AG04449 (cell line): ENCODE measurements at regions not wholly inside any gene's neighbourhood (a gene's known extent, or its start where the extent isn't known, plus 50 kb on each side); places are given as distances from the start of the nearest gene placed in this dataset.

Experiments used
- CTCF ChIA-PET: fragments of 350-600 bp; formaldehyde crosslinking; extraction: SDS; loops from one replicate; lab custom pipeline; 2021; ENCODE audit warnings: antibody characterized with exemption; lab: Yijun Ruan, JAX
- POLR2A ChIA-PET: fragments of 400-600, 350-600 bp; formaldehyde crosslinking; extraction: SDS; loops from one replicate; lab custom pipeline; 2020; ENCODE audit warnings: antibody characterized with exemption, inconsistent platforms; lab: Yijun Ruan, JAX
- DNase-seq: peaks from one replicate; pipeline ENCODE4 v3.0.0-alpha.2; 2010; ENCODE audit warnings: low read depth, low spot score
- H3K4me3 ChIP-seq: 2 replicates; pipeline ENCODE4 v1.5.1; 2011; ENCODE audit warnings: low read depth, mild to moderate bottlenecking, control low read depth, low read length
- TF ChIP-seq, protein P1 (sequence below): IDR thresholded peaks from one replicate; pipeline ENCODE4 v1.5.1; 2011; ENCODE audit warnings: mild to moderate bottlenecking, moderate library complexity, low read length, control low read depth, inconsistent platforms; ENCODE audit not compliant: insufficient read depth; ENCODE audit errors: missing control alignments

DNA sequence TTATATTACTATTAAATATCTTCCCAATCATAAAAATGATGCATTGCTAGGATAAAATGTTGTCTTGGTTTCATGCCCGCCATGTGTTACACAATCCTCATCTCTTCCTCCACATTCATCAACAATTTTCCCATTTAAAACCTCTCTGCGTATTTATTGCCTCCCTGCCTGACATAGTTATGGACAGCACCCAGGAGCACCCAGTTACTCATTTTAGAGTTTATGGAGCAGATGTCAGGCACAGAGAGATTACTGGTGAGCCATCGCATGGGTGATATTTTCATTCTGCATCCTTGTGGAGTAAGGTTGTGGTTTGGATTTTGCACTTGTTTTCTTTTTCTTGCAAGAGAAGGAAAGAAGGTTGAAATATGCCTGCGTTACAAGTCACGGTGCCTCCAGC is 116.7 kb upstream of the NPAS2 start:
- ChIA-PET CTCF (interaction anchor here (0.6 kb wide), 1 partner anchor 81 kb away, joined by 3 read pairs; no protein-coding TSS in a partner anchor), POLR2A (no interaction called here)
- no peak overlapping the region for H3K4me3 ChIP-seq
- TF ChIP-seq, protein P1, sequence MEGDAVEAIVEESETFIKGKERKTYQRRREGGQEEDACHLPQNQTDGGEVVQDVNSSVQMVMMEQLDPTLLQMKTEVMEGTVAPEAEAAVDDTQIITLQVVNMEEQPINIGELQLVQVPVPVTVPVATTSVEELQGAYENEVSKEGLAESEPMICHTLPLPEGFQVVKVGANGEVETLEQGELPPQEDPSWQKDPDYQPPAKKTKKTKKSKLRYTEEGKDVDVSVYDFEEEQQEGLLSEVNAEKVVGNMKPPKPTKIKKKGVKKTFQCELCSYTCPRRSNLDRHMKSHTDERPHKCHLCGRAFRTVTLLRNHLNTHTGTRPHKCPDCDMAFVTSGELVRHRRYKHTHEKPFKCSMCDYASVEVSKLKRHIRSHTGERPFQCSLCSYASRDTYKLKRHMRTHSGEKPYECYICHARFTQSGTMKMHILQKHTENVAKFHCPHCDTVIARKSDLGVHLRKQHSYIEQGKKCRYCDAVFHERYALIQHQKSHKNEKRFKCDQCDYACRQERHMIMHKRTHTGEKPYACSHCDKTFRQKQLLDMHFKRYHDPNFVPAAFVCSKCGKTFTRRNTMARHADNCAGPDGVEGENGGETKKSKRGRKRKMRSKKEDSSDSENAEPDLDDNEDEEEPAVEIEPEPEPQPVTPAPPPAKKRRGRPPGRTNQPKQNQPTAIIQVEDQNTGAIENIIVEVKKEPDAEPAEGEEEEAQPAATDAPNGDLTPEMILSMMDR: no peak
- peak; percentile 7 for DNase-seq

DNA sequence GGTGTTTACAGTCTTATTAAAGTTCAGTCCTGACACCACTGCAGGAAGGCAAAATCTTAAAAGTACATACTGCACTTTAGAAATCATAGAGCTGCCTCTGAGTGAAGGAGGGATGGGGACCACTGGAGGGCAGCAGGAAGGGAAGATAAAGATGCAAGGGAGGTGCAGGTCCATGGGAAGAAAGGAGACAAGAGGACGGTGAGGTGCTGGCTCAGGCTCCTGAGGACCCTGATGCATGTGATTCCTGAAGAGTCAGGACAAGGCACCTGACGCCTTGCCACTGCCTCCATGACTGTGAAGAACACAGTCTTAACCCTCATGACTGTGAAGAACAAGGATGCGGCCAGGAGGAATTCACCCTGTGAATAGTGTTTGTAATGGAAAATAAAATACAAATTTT is 116.2 kb upstream of the NPAS2 start:
- TF ChIP-seq, protein P1: no peak
- POLR2A ChIA-PET: no interaction called here
- DNase-seq: no peak
- H3K4me3 ChIP-seq: no peak overlapping the region
- CTCF ChIA-PET: no interaction called here

DNA sequence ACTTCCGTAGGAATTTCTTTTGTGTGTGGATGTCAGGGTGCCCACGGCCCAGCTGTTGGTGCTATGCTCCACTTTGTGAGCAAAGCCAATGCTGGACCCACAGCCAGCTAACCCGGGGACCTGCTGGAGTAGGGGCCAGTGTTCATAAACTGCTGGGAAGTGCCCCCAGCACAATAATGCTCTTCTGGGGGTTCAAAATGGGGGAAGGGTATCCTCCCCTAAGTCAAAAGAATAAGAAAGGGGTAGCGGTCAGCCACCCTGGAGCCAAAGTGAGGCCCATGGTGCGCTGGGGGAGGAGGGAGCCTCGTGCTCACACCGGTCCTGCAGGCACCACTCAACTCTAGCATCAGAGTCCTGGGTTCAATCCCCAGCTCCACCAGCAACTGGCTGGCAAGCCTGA is 115.8 kb upstream of the NPAS2 start:
- ChIA-PET CTCF (no interaction called here), POLR2A (no interaction called here)
- TF ChIP-seq, protein P1: no peak
- no peak overlapping the region for H3K4me3 ChIP-seq
- no peak for DNase-seq

DNA sequence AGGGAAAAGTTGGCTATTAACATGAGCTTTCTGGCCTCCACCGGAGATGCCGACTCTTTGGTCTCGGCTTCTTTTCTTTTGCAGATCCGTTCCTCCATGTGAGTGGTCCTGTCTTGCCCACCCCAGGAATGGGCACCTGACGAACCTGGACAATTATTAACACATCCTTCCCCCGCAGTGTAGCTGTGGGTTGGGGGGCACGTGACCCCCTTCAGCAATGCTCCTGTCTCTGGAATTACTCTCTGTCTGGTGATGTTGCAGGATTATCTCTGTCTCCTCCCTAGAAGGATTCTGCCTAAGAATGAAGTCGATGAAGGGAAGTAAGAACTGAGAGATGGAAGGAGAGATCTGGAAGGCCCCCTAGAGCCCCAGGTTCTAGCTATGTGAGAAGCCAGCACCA is 115.2 kb upstream of the NPAS2 start:
- POLR2A ChIA-PET: no interaction called here
- CTCF ChIA-PET: no interaction called here
- H3K4me3 ChIP-seq: no peak overlapping the region
- DNase-seq: no peak
- TF ChIP-seq, protein P1: no peak

DNA sequence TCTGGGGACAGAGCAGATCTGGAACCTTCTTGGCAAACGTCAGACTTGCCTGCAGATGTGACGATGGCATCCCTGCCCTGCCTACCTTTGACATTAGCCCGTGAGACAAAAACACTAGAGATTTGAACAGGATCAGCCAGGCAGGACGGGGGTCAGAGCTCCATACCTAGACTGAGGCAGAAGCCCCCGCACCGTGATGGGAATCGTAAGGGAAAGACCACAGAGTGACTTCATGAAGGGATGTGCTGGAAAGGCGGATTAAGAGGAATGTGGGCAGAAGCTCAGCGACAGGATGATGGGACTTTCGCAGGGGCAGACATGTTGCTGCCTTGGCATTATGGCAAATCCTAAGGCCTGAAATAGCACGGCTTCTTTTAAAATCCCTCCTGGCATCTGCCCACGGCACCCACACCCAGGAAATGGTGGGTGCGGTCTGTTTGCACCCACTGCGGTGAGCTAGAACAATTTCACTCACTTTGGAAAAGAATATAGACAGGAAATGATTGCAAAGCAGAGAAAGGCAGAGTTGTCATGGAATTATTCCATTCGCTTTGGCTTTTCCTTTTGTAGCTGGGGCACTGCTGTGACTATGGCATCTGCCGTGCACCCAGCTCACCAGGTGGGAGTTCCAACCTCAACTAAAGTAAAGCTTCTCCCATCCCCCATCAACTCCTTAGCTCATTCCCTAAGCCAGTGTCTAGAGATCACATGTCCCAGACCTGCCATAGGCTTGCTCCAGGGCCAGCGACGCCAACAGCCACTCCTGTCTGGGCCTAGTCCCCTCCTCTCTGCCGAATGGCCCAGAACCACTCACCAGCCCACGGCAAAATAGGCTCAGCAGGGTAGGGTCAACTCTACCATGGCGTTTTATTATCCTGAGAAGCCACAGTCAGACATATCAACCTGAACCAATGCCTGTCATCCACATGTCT is 112.7 kb upstream of the NPAS2 start:
- POLR2A ChIA-PET: no interaction called here
- CTCF ChIA-PET: no interaction called here
- DNase-seq: no peak
- TF ChIP-seq, protein P1: no peak
- H3K4me3 ChIP-seq: no peak overlapping the region

DNA sequence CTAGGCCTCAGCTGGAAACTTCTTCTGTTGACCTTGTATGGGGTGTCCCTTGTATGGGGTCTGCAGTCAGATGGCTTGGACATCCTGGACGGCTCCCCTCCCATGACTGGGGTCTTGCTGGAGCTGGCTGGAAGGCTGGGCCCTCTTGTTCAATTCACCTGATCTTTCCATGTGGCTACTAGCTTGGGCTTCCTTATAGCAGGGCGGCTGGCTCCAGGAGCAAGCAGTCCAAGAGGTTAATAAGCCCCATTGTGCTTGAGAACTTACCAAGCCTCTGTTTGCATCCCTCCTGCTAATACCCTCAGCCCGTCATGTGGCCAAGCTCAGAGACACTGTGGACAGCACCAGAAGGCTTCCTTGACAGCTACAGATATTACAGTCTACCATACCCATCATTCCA is 111.6 kb upstream of the NPAS2 start:
- CTCF ChIA-PET: no interaction called here
- POLR2A ChIA-PET: no interaction called here

More for the DNA sequence above, 111.6 kb upstream of the NPAS2 start:
- no peak overlapping the region for H3K4me3 ChIP-seq
- TF ChIP-seq, protein P1: no peak
- DNase-seq: no peak
